ENCODE measurements at regions not wholly inside any gene's neighbourhood (a gene's known extent, or its start where the extent isn't known, plus 50 kb on each side); places are given as distances from the start of the nearest gene placed in this dataset.

- TF ChIP-seq TEAD4 (CRISPR knock-in tag; IDR thresholded peaks at IDR 0.05) = no peak
- TF ChIP-seq USF1 (CRISPR knock-in tag; IDR thresholded peaks at IDR 0.05) = no peak
- TF ChIP-seq ZNF121 (CRISPR knock-in tag; IDR thresholded peaks at IDR 0.05) = no peak
- TF ChIP-seq RELA (CRISPR knock-in tag; IDR thresholded peaks at IDR 0.05; ENCODE audit: borderline replicate concordance) = no peak
- TF ChIP-seq ESRRA (CRISPR knock-in tag; IDR thresholded peaks at IDR 0.05; ENCODE audit: borderline replicate concordance) = no peak
- no peak for TF ChIP-seq IRF2 (CRISPR knock-in tag; IDR thresholded peaks at IDR 0.05; ENCODE audit: borderline replicate concordance, low read depth)
- TF ChIP-seq SP1 (CRISPR knock-in tag; conservative IDR thresholded peaks at IDR 0.05) = no peak
- TF ChIP-seq CBFB (CRISPR knock-in tag; IDR thresholded peaks at IDR 0.05; ENCODE audit: low read depth) = no peak
- no peak for TF ChIP-seq CTCF (IDR thresholded peaks at IDR 0.05)
- no peak for TF ChIP-seq AR (CRISPR knock-in tag; IDR thresholded peaks at IDR 0.05)
- TF ChIP-seq ZNF138 (CRISPR knock-in tag; conservative IDR thresholded peaks at IDR 0.05) = no peak
- TF ChIP-seq ZNF281 (CRISPR knock-in tag; IDR thresholded peaks at IDR 0.05) = no peak
- no peak for TF ChIP-seq TCF7 (CRISPR knock-in tag; IDR thresholded peaks at IDR 0.05; ENCODE audit: low read depth)
- TF ChIP-seq ATF2 (CRISPR knock-in tag; IDR thresholded peaks at IDR 0.05; ENCODE audit: borderline replicate concordance, low read depth) = no peak
- TF ChIP-seq ZNF532 (CRISPR knock-in tag; IDR thresholded peaks at IDR 0.05; ENCODE audit: borderline replicate concordance) = no peak
- TF ChIP-seq EMX1 (CRISPR knock-in tag; IDR thresholded peaks at IDR 0.05) = no peak
- TF ChIP-seq OVOL2 (CRISPR knock-in tag; IDR thresholded peaks at IDR 0.05; ENCODE audit: borderline replicate concordance) = no peak
- TF ChIP-seq MXD4 (CRISPR knock-in tag; IDR thresholded peaks at IDR 0.05; ENCODE audit: borderline replicate concordance) = no peak
- peaks cover 7% of the 10 kb centered on the region; the same call in 1 of the 2 replicates for H3K9me3 Mint-ChIP-seq
- H3K27me3 Mint-ChIP-seq (ENCODE audit: low read depth) = no peaks in the 10 kb centered on the region
- H3K27ac Mint-ChIP-seq = no peak overlapping the region
- ChIA-PET CTCF (no interaction called here), POLR2A (no interaction called here)
- ATAC-seq (no peak), DNase-seq (ENCODE audit: low spot score) (no peak)
- no peak overlapping the region for H3K4me3 Mint-ChIP-seq
- no peaks in the 10 kb centered on the region for H3K36me3 Mint-ChIP-seq
- peaks cover 11% of the 10 kb centered on the region for H3K4me1 Mint-ChIP-seq
Observed at GRCh38 chr1:90322186-90322585, 327.3 kb downstream of the ZNF326 start.

All from WTC11 (cell line).